HG02852 (cell line): ENCODE measurements at regions not wholly inside any gene's neighbourhood (a gene's known extent, or its start where the extent isn't known, plus 50 kb on each side); places are given as distances from the start of the nearest gene placed in this dataset.

ENCODE experiments used
- ATAC-seq: cut with Tn5 transposase; IDR thresholded peaks from one replicate; pipeline ENCODE4 v1.9.1; 2021; ENCODE audit warnings: mild to moderate bottlenecking, moderate library complexity; ENCODE audit not compliant: unreplicated experiment

DNA sequence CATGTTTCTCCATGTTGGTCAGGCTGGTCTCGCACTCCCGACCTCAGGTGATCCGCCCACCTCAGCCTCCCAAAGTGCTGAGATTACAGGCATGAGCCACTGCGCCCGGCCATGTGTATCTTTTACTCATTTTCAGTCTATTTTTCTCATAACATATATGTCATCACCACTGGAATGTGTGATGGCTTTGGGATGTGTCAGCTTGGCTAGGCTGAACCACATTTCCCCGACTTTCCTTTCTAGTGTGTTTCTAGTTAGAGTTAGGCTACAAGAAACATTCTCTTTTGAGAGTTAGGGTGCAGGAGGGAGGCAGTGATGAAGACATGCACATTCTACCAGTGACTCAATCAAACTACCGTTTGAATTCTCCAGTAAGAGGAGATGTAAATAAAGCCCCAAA lies 444.9 kb upstream of the THBS1 start:
- no peak for ATAC-seq

DNA sequence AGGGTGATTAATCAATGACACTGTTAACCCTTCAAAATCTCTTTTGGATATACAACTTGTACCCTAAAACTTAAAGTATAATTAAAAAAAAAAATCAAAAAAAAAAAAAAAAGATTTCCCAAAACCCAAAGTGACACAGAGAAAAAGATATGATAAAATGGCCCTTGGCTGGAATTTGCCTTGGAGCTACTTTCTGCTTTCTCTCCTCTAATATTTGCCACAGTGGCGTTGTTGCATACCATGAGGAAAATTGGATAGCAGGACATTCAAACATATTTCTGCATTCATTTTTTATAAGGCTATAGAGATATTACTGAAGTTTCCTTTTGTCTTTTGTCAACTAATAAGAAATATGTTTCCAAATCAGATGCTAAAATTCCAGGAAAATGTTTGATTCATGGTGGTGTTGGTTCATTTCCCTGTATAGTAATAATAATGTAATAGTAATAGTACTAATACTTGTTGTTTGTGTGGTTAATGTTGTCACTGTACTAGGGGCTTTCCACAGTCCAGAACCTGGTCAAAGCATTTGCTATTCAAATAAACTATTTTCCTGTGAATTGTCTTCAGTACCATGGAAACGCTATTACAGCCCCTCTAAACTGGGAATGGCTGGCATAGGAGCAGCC lies 441.3 kb upstream of the THBS1 start:
- ATAC-seq = no peak

- ATAC-seq = no peak
Observed at GRCh38 chr15:39140060-39140604, 440.7 kb upstream of the THBS1 start.

DNA sequence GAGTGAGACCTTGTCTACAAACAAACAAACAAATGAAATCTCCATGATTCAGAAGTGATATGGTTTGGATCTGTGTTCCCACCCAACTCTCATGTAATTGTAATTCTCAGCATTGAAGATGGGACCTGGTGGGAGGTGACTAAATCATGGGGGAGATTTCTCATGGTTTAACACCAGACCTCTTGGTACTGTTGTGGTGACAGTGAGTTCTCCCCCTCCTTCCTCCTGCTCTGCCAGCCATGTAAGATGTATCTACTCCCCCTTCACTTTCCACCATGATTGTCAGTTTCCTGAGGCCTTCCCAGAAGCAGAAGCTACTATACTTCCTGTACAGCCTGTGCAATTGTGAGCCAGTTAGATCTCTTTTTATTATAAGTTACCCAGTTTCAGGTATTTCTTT lies 438.4 kb upstream of the THBS1 start:
- no peak for ATAC-seq

- ATAC-seq = no peak
Observed at GRCh38 chr15:39143479-39143878, 437.4 kb upstream of the THBS1 start.

GRCh38 chr15:39144051-39144450 lies 436.8 kb upstream of the THBS1 start:
- no peak for ATAC-seq

DNA sequence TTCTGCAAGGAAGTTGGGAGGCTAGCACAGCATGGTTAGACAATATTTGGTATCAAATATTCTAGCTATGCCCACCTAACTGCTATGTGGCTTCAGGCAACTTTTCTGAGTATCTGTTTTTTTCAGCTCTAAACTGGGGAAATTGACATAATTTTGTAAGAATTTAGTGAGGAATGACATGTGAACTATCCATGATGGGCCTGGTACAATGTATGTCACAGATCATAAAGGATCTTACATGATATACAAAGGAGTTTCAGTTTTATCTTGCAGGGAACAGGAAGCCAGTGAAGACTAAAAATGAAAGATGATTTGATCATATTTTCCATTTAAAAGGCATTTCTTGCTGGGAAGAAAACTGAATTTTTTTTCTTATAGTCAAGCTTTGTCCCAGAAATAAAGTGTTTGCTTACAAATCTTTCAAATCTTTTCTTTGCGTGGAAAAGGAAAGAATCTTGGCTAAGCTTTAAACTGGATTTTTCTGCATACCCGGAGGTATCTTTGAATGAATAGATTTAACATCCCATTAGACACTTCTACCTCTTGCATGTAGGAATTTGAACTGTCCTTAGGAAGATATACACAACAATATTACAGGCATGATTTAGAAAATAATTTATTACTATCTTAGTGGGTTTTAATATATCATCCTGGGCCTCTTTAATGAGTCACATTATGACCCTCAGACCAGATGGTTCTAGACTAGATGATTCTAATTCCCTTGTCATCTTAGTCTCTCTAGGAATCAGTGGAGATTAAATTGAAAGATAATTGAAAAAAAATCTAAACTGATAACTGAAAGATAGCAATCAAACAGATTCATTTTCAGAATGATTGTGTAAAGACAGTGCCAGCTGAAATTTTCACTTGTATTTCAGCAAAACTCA lies 436.0 kb upstream of the THBS1 start:
- ATAC-seq = no peak

DNA sequence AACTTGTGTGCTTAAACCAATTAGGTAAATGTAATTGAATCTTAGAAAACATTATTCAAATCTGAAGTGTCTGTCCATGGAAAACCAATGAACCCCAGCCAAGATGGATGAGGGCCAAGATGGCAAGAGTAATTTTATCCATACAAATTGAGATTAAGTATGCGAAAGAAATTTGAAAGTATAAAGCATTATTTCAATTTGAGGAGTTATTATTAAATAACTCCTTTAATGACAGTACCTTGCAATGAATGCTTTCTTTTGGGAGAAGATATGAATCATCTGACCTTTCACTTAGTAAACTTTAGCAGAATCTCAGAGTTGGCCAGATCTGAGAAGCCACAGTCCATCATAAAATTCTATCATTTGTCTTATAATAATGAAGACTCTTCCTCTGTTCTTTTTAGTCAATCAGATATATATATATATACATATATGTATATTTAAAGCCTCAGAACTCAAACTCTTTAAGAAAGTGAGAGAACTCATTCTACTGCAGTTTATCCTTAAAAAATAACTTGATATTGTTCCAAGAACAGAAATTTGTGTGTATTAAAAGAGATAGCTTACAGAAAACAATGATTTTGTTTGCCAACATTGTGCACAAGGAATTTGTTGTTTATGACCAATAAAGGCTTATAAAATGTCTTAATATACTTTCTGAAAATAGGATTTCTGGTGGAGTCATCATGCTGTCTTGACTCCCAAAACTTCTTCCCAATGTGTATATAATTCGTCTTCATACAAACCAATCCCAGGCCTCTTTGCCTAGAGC lies 434.8 kb upstream of the THBS1 start:
- no peak for ATAC-seq

- ATAC-seq = no peak
Observed at GRCh38 chr15:39149636-39150150, 431.2 kb upstream of the THBS1 start.

- no peak for ATAC-seq
Observed at GRCh38 chr15:39151545-39151944, 429.3 kb upstream of the THBS1 start.

- ATAC-seq = no peak
Observed at GRCh38 chr15:39153058-39153714, 427.7 kb upstream of the THBS1 start.

DNA sequence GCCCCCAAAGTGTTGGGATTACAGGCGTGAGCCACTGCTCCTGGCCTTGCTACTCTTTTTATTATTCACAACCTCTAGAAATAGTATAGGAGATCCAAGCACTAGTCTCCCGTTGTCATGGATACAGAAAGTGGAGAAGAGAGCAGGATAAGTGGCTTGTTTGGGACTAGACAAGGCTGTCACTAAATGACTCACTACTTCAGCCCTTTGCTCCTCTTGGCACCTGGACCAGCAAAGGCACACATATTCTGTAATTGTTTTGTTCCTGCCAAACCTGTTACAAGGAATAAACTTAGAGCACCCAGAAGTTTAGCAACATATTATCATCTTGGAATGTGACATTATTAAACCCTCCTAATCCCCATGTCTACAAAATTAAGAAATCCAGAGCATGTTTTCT lies 427.2 kb upstream of the THBS1 start:
- ATAC-seq = no peak

- no peak for ATAC-seq
Observed at GRCh38 chr15:39154227-39154638, 426.6 kb upstream of the THBS1 start.

DNA sequence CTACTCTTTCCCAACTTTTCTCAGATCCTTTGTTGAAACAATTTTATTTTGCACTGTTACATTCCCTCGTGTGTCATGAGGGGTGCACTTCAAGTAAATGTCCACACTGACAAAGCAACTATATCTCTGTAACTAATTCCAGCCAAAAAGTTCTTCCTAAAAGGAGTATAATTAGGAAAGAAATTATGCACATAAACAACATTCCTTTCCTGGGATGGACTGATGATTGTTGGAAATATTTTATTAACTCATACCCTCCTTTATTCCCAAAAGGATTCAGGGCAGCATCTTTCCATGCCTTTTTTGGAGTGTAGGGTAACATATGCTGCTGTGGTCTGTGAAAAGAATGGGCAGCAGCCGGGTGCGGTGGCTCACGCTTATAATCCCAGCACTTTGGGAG lies 426.1 kb upstream of the THBS1 start:
- ATAC-seq = no peak

- ATAC-seq = no peak
Observed at GRCh38 chr15:39156166-39156565, 424.7 kb upstream of the THBS1 start.

DNA sequence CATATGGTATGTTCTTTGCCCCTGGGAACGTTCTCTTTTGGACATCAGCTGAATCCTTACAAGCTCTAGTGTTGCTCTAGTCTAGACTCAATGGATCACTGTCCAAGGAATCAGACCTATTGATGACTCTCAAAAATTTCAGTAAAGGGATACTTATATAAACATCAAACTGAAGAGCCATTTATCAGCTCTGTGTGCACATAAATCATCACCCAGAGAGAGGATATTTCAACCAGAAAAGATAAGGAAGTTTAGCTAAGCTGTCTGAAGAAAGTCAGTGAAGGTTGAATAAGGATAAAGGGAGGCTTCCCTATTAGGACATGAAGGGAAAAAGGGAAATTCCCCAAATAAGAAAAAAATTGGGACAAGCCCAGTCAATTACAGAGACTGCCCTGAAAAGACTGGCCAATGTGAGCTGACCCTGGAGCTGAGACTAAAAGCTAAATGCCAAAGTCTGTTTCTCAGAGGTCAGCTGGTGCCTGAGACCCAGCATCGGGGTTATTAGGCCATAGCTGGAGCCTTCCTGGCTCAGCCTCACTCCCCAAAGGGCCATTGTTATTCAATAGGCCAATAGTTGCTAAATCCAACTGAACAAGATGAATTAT lies 424.1 kb upstream of the THBS1 start:
- ATAC-seq = no peak

DNA sequence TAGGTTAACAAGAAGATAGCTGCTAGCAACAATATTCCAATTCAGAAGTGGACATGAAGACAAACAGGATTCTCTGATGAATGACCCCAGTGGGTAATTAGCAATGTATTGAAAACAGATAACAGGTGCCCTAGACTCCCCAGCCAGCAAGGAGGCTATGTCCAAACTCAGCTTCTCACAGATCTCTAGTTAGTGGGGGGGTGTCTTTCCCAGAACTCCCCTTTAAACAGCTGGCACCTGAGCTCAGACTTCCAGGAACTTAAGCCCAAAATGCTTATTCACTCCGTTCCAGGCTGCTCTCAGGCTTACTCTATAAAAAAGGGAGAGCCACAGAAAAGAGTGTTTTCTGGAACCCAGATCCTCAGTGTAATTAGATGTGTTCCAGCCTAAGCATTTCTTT lies 423.0 kb upstream of the THBS1 start:
- ATAC-seq = no peak

- no peak for ATAC-seq
Observed at GRCh38 chr15:39159833-39160232, 421.0 kb upstream of the THBS1 start.

GRCh38 chr15:39161096-39161495 lies 419.8 kb upstream of the THBS1 start:
- no peak for ATAC-seq

DNA sequence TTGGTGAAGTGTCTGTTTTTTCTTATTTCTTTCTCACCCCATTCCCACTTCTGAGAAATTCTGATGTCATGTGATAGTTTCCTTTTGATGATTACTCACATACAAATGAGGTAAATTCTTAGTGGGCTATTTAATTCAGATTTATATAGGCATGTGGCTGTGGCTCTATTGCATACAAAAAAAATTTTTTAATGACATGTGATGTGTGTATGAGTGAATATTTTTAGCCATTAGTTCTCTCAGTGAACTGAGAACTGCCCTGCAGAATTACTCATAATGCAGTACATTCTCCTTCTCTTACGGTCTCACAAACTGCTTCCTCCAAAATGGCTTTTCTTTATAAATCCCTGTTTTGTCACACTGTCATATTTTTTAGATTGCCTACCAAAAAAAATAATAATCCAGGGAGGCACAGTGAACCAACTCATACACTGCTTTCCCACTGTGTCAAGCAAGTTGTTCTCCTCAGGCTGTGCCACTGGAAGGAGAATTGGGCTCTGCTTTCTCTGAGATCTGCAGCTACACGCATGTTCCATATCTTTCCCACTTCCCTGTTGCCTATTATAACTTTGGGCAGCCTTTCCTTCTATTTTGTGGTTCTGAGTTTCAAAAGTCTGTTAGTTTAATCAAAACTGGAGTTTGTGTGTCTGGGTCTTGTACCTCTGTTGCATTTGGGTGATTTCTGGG lies 415.7 kb upstream of the THBS1 start:
- no peak for ATAC-seq
